HG03342 (cell line): ENCODE measurements at regions not wholly inside any gene's neighbourhood (a gene's known extent, or its start where the extent isn't known, plus 50 kb on each side); places are given as distances from the start of the nearest gene placed in this dataset.

Source experiments
- ATAC-seq: cut with Tn5 transposase; IDR thresholded peaks from one replicate; pipeline ENCODE4 v1.9.1; 2021; ENCODE audit warnings: mild to moderate bottlenecking, moderate library complexity; ENCODE audit not compliant: unreplicated experiment

DNA sequence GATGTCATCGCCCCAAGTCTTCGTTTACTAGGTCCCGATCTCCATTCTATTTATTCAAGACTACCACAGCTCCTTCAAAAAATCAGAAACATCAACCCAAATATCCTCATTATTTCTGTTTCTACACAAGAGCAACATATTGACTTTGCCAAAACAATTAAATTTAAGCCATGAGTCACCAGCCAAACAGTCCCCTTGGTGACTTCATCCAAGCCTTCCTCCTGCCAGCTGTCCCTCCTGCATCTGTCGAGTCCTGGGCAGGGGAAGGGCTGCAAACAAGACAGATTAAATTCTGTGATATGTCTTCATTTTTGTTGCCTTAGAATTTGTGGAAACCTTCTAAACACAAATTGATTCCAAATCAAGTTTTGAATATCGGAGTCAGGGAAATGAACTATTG lies 110.3 kb downstream of the SP3 start:
- no peak for ATAC-seq

- no peak for ATAC-seq
These were observed 109.5 kb downstream of the SP3 start for GRCh38 chr2:173855661-173856060.
